Endodermal cell (in vitro differentiated cells): ENCODE measurements at regions not wholly inside any gene's neighbourhood (a gene's known extent, or its start where the extent isn't known, plus 50 kb on each side); places are given as distances from the start of the nearest gene placed in this dataset.

Experiments
- DNase-seq: peaks from one replicate; pipeline ENCODE4 v3.0.0-alpha.2; 2017
- H3K27ac ChIP-seq: 2 replicates; pipeline ENCODE4 v1.5.1; 2013; ENCODE audit warnings: mild to moderate bottlenecking, low read depth, low read length, moderate library complexity
- H3K27me3 ChIP-seq: 2 replicates; pipeline ENCODE4 v1.6.1; 2013; ENCODE audit warnings: mild to moderate bottlenecking, low read length, moderate library complexity; ENCODE audit not compliant: insufficient read depth, control insufficient read depth, poor library complexity, severe bottlenecking
- H3K36me3 ChIP-seq: 2 replicates; pipeline ENCODE4 v1.7.0; 2013; ENCODE audit warnings: mild to moderate bottlenecking, low read length, moderate library complexity; ENCODE audit not compliant: control insufficient read depth, insufficient read depth
- H3K4me1 ChIP-seq: one replicate; pipeline ENCODE4 v1.7.0; 2013; ENCODE audit warnings: low read length; ENCODE audit not compliant: control insufficient read depth, insufficient read depth
- H3K4me3 ChIP-seq: 2 replicates; pipeline ENCODE4 v1.5.1; 2013; ENCODE audit warnings: mild to moderate bottlenecking, low read length, moderate library complexity
- H3K9ac ChIP-seq: 2 replicates; pipeline ENCODE4 v1.6.1; 2013; ENCODE audit warnings: mild to moderate bottlenecking, low read length, moderate library complexity; ENCODE audit not compliant: poor library complexity, severe bottlenecking; ENCODE audit errors: extremely low read depth
- H3K9me3 ChIP-seq: 2 replicates; pipeline ENCODE4 v1.6.1; 2013; ENCODE audit warnings: mild to moderate bottlenecking, low read length, moderate library complexity; ENCODE audit not compliant: control insufficient read depth
- H3K27ac Mint-ChIP-seq: 2 replicates; pipeline ENCODE4 v1.8.0; 2020; ENCODE audit warnings: mixed read lengths
- H3K27me3 Mint-ChIP-seq: 2 replicates; pipeline ENCODE4 v1.8.0; 2021; ENCODE audit warnings: mild to moderate bottlenecking, mixed read lengths; ENCODE audit not compliant: insufficient read depth
- H3K36me3 Mint-ChIP-seq: 2 replicates; pipeline ENCODE4 v1.8.0; 2020; ENCODE audit warnings: low read depth, mixed read lengths
- H3K4me1 Mint-ChIP-seq: 2 replicates; pipeline ENCODE4 v1.8.0; 2020; ENCODE audit warnings: mixed read lengths
- H3K4me3 Mint-ChIP-seq: 2 replicates; pipeline ENCODE4 v1.8.0; 2020; ENCODE audit warnings: mild to moderate bottlenecking, moderate library complexity, mixed read lengths
- H3K9me3 Mint-ChIP-seq: 2 replicates; pipeline ENCODE4 v1.8.0; 2020; ENCODE audit warnings: mild to moderate bottlenecking, mixed read lengths
- WGBS, 2 experiments: methylation state at CpG; one replicate each; pipeline versions ENCODE4 v1.1.5 to v1.1.7; 2013; ENCODE audit warnings: missing lambda C conversion rate in 2 of 2, mixed read lengths in 1 of 2; ENCODE audit not compliant: insufficient coverage in 1 of 2, insufficient read length in 1 of 2; 5-methylcytosine and 5-hydroxymethylcytosine counted together
- TF ChIP-seq, protein P1 (sequence below): fragments of 200-600 bp; sonication (generic); conservative IDR thresholded peaks from 2 replicates; pipeline ENCODE4 v1.5.0; 2021; ENCODE audit warnings: antibody characterized with exemption, mild to moderate bottlenecking

DNA sequence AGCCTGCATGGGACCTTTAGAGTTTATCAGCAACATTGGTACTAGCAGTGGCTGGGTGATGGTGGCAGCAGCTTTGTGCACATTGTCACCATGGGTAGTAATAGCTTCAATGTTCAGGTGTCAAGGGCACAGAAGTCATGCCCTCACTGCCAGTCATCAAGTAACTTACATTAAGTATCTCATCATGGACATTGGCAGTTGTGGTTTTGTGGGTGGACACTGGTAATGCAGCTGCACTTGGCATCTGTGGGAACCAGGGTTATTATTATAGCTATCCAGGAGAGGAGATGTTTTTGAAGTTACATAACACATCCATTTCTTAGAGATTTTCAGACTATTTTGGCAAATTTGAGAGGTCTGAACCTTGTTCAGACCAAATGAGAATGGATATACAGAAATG lies 243.2 kb upstream of the NOCT start:
- no peak for DNase-seq
- H3K27me3 Mint-ChIP-seq = no peaks in the 10 kb centered on the region
- H3K36me3 Mint-ChIP-seq = no peaks in the 10 kb centered on the region
- no peak overlapping the region for H3K4me3 ChIP-seq
- no peaks in the 10 kb centered on the region for H3K36me3 ChIP-seq
- peaks cover 10% of the 10 kb centered on the region for H3K4me1 Mint-ChIP-seq
- H3K4me3 Mint-ChIP-seq = no peak overlapping the region
- H3K9me3 ChIP-seq = no peaks in the 10 kb centered on the region
- no peaks in the 10 kb centered on the region for H3K27me3 ChIP-seq
- TF ChIP-seq, protein P1, sequence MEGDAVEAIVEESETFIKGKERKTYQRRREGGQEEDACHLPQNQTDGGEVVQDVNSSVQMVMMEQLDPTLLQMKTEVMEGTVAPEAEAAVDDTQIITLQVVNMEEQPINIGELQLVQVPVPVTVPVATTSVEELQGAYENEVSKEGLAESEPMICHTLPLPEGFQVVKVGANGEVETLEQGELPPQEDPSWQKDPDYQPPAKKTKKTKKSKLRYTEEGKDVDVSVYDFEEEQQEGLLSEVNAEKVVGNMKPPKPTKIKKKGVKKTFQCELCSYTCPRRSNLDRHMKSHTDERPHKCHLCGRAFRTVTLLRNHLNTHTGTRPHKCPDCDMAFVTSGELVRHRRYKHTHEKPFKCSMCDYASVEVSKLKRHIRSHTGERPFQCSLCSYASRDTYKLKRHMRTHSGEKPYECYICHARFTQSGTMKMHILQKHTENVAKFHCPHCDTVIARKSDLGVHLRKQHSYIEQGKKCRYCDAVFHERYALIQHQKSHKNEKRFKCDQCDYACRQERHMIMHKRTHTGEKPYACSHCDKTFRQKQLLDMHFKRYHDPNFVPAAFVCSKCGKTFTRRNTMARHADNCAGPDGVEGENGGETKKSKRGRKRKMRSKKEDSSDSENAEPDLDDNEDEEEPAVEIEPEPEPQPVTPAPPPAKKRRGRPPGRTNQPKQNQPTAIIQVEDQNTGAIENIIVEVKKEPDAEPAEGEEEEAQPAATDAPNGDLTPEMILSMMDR = no peak
- H3K9ac ChIP-seq = no peak overlapping the region
- H3K9me3 Mint-ChIP-seq = no peaks in the 10 kb centered on the region
- no peak overlapping the region for H3K27ac ChIP-seq
- H3K4me1 ChIP-seq = no peaks in the 10 kb centered on the region
- no peak overlapping the region for H3K27ac Mint-ChIP-seq

DNA sequence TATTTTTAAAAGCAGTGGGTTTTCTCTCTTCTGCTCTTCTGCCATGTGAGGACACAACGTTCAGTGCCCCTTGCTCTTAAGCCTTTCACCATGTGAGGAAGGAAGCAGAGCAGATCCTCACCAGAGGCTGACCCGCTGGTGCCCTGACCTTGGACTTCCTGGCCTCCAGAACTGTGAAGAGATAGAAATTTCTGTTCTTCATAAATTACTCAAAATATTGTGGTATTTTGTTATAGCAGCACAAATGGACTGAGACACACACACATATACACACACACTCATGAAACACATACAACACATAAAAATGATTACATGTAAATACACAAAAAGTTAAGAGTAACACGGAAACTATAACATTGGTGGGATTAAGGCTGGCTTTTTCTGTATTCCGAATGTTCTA lies 244.8 kb upstream of the NOCT start:
- no peak overlapping the region for H3K4me3 Mint-ChIP-seq
- TF ChIP-seq, protein P1 = no peak
- Histone ChIP-seq H3K4me3 (no peak overlapping the region), H3K4me1 (no peaks in the 10 kb centered on the region), H3K27me3 (no peaks in the 10 kb centered on the region), H3K9me3 (no peaks in the 10 kb centered on the region), H3K27ac (no peak overlapping the region), H3K36me3 (no peaks in the 10 kb centered on the region), H3K9ac (no peak overlapping the region)
- H3K36me3 Mint-ChIP-seq = no peaks in the 10 kb centered on the region
- no peak for DNase-seq
- H3K27me3 Mint-ChIP-seq = no peaks in the 10 kb centered on the region
- 83 to 95% methylated on average over 1 to 4 of the region's 4 CpGs for WGBS, 2 experiments
- no peaks in the 10 kb centered on the region for H3K9me3 Mint-ChIP-seq
- no peak overlapping the region for H3K27ac Mint-ChIP-seq
- H3K4me1 Mint-ChIP-seq = peaks cover 7% of the 10 kb centered on the region

DNA sequence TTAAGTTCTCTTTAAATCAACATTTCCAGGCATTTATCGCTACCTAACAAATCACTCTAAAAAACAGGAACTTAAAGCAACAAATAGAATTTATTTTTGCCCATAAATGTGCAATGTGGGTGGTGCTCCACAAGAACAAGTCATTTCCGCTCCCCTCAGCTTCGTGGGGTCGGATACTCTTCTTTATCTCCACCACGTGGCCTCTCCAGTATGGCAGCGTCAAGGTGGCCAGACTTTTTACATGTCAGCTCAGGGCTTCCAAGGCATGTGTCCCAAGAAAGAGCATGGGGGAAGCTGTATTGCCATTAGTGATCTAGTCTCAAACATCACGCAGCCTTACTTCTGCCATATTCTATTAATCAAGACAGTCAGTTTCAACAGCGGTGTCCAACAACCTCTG lies 249.2 kb upstream of the NOCT start:
- H3K36me3 Mint-ChIP-seq = no peaks in the 10 kb centered on the region
- no peak for DNase-seq
- Histone ChIP-seq H3K27me3 (no peaks in the 10 kb centered on the region), H3K9ac (no peak overlapping the region), H3K4me3 (no peak overlapping the region), H3K4me1 (no peaks in the 10 kb centered on the region), H3K9me3 (no peaks in the 10 kb centered on the region), H3K27ac (no peak overlapping the region), H3K36me3 (no peaks in the 10 kb centered on the region)
- H3K9me3 Mint-ChIP-seq = no peaks in the 10 kb centered on the region
- TF ChIP-seq, protein P1 = no peak
- no peaks in the 10 kb centered on the region for H3K4me1 Mint-ChIP-seq
- 89 to 93% methylated on average over 7 to 8 of the region's 8 CpGs for WGBS, 2 experiments
- H3K4me3 Mint-ChIP-seq = no peak overlapping the region
- no peaks in the 10 kb centered on the region for H3K27me3 Mint-ChIP-seq
- H3K27ac Mint-ChIP-seq = no peak overlapping the region
